Non-pigmented ciliary epithelial cell (primary cell): ENCODE measurements at regions not wholly inside any gene's neighbourhood (a gene's known extent, or its start where the extent isn't known, plus 50 kb on each side); places are given as distances from the start of the nearest gene placed in this dataset.
"Not testable (repeated sequence)": the region's sequence is repeated elsewhere in the genome, so short reads cannot be mapped to it uniquely, and the experiment has no call there.

Experiments used
- DNase-seq: peaks from one replicate; pipeline ENCODE4 v3.0.0-alpha.2; 2010; ENCODE audit warnings: low read depth

- no peak for DNase-seq
These were observed 104.4 kb downstream of the KLF5 start for GRCh38 chr13:73162912-73163911.

- not testable (repeated sequence) for DNase-seq
These were observed 101.7 kb downstream of the KLF5 start for GRCh38 chr13:73160371-73161031.

GRCh38 chr13:73158851-73159250 lies 100.0 kb downstream of the KLF5 start:
- DNase-seq = no peak

GRCh38 chr13:73157031-73157430 lies 98.2 kb downstream of the KLF5 start:
- DNase-seq = no peak

GRCh38 chr13:73146707-73147106 lies 87.9 kb downstream of the KLF5 start:
- DNase-seq = no peak

- DNase-seq = no peak
These were observed 83.3 kb downstream of the KLF5 start for GRCh38 chr13:73142071-73142470.

- no peak for DNase-seq
These were observed 82.5 kb downstream of the KLF5 start for GRCh38 chr13:73141292-73141771.

GRCh38 chr13:73140801-73141200 lies 82.0 kb downstream of the KLF5 start:
- no peak for DNase-seq

GRCh38 chr13:73138638-73139491 lies 80.1 kb downstream of the KLF5 start:
- no peak for DNase-seq

- no peak for DNase-seq
These were observed 79.5 kb downstream of the KLF5 start for GRCh38 chr13:73138276-73138637.

GRCh38 chr13:73136776-73137175 lies 78.0 kb downstream of the KLF5 start:
- no peak for DNase-seq

- DNase-seq = no peak
These were observed 74.7 kb downstream of the KLF5 start for GRCh38 chr13:73133531-73133930.

GRCh38 chr13:73131247-73131646 lies 72.4 kb downstream of the KLF5 start:
- no peak for DNase-seq

GRCh38 chr13:73129023-73129422 lies 70.2 kb downstream of the KLF5 start:
- DNase-seq = no peak
